ENCODE measurements at regions not wholly inside any gene's neighbourhood (a gene's known extent, or its start where the extent isn't known, plus 50 kb on each side); places are given as distances from the start of the nearest gene placed in this dataset.

- TF ChIP-seq CTCF (IDR thresholded peaks at IDR 0.05; ENCODE audit: low read length), result peak; percentile 64
- TF ChIP-seq EZH2 (optimal IDR thresholded peaks at IDR 0.05; ENCODE audit: low read depth, low read length), result no peak
Observed at GRCh38 chrX:22748093-22748999, 251.4 kb upstream of the DDX53 start.

Measured in MM.1S (cell line).